ENCODE measurements at regions not wholly inside any gene's neighbourhood (a gene's known extent, or its start where the extent isn't known, plus 50 kb on each side); places are given as distances from the start of the nearest gene placed in this dataset.
A peak's percentile ranks its signal among the peaks of the same experiment; 100 is the strongest.

GRCh38 chr7:112843151-112843550, 53.0 kb upstream of the TMEM168 start:
- Mint-ChIP-seq H3K4me3 (peak overlapping the region; percentile 2; the same call in 1 of the 2 replicates), H3K9me3 (no peaks in the 10 kb centered on the region), H3K27me3 (ENCODE audit: low read depth) (no peaks in the 10 kb centered on the region), H3K27ac (peak overlapping the region; percentile 38), H3K4me1 (peaks cover 17% of the 10 kb centered on the region), H3K36me3 (no peaks in the 10 kb centered on the region)
- CTCF ChIA-PET = no interaction called here
- TF ChIP-seq, protein P1, sequence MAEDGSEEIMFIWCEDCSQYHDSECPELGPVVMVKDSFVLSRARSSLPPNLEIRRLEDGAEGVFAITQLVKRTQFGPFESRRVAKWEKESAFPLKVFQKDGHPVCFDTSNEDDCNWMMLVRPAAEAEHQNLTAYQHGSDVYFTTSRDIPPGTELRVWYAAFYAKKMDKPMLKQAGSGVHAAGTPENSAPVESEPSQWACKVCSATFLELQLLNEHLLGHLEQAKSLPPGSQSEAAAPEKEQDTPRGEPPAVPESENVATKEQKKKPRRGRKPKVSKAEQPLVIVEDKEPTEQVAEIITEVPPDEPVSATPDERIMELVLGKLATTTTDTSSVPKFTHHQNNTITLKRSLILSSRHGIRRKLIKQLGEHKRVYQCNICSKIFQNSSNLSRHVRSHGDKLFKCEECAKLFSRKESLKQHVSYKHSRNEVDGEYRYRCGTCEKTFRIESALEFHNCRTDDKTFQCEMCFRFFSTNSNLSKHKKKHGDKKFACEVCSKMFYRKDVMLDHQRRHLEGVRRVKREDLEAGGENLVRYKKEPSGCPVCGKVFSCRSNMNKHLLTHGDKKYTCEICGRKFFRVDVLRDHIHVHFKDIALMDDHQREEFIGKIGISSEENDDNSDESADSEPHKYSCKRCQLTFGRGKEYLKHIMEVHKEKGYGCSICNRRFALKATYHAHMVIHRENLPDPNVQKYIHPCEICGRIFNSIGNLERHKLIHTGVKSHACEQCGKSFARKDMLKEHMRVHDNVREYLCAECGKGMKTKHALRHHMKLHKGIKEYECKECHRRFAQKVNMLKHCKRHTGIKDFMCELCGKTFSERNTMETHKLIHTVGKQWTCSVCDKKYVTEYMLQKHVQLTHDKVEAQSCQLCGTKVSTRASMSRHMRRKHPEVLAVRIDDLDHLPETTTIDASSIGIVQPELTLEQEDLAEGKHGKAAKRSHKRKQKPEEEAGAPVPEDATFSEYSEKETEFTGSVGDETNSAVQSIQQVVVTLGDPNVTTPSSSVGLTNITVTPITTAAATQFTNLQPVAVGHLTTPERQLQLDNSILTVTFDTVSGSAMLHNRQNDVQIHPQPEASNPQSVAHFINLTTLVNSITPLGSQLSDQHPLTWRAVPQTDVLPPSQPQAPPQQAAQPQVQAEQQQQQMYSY (CRISPR knock-in tag; IDR thresholded peaks at IDR 0.05) = no peak
- no peak for TF ChIP-seq SOX15 (CRISPR knock-in tag; IDR thresholded peaks at IDR 0.05)
- no peak for TF ChIP-seq ZNF396 (CRISPR knock-in tag; IDR thresholded peaks at IDR 0.05; ENCODE audit: borderline replicate concordance)
- TF ChIP-seq TEAD1 (CRISPR knock-in tag; IDR thresholded peaks at IDR 0.05) = no peak
- TF ChIP-seq, protein P2, sequence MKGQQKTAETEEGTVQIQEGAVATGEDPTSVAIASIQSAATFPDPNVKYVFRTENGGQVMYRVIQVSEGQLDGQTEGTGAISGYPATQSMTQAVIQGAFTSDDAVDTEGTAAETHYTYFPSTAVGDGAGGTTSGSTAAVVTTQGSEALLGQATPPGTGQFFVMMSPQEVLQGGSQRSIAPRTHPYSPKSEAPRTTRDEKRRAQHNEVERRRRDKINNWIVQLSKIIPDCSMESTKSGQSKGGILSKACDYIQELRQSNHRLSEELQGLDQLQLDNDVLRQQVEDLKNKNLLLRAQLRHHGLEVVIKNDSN (CRISPR knock-in tag; IDR thresholded peaks at IDR 0.05) = no peak
- ATAC-seq (no peak), DNase-seq (ENCODE audit: low spot score) (no peak)
- POLR2A ChIA-PET = no interaction called here

Measured in WTC11 (cell line).